HEK293T (cell line): ENCODE measurements at regions not wholly inside any gene's neighbourhood (a gene's known extent, or its start where the extent isn't known, plus 50 kb on each side); places are given as distances from the start of the nearest gene placed in this dataset.

Source experiments
- ARNT ChIP-seq: fragments of 450-650 bp; IDR thresholded peaks from 2 replicates; pipeline ENCODE4 v1.6.1; 2017; ENCODE audit warnings: mild to moderate bottlenecking
- CTBP1 ChIP-seq: fragments of 450-650 bp; IDR thresholded peaks from 2 replicates; pipeline ENCODE4 v1.6.1; 2016; ENCODE audit warnings: borderline replicate concordance
- ELF4 ChIP-seq: fragments of 450-650 bp; IDR thresholded peaks from 2 replicates; pipeline ENCODE4 v1.6.1; 2017; ENCODE audit warnings: antibody characterized with exemption
- FOXA1 ChIP-seq: fragments of 450-650 bp; IDR thresholded peaks from 2 replicates; pipeline ENCODE4 v1.6.1; 2016; ENCODE audit warnings: mild to moderate bottlenecking
- FOXK2 ChIP-seq: fragments of 450-650 bp; IDR thresholded peaks from 2 replicates; pipeline ENCODE4 v1.6.1; 2016; ENCODE audit warnings: mild to moderate bottlenecking
- FOXM1 ChIP-seq: fragments of 450-650 bp; IDR thresholded peaks from 2 replicates; pipeline ENCODE4 v1.6.1; 2017; ENCODE audit warnings: mild to moderate bottlenecking, borderline replicate concordance
- HDGF ChIP-seq: fragments of 450-650 bp; IDR thresholded peaks from 2 replicates; pipeline ENCODE4 v1.6.1; 2017; ENCODE audit warnings: antibody characterized with exemption, borderline replicate concordance
- L3MBTL2 ChIP-seq: fragments of 450-650 bp; conservative IDR thresholded peaks from 2 replicates; pipeline ENCODE4 v1.6.1; 2016; ENCODE audit warnings: mild to moderate bottlenecking
- NFRKB ChIP-seq: fragments of 450-650 bp; IDR thresholded peaks from 2 replicates; pipeline ENCODE4 v1.6.1; 2016; ENCODE audit warnings: mild to moderate bottlenecking, moderate library complexity
- SP1 ChIP-seq: fragments of 450-650 bp; IDR thresholded peaks from 2 replicates; pipeline ENCODE4 v1.6.1; 2017
- TARDBP ChIP-seq: fragments of 450-650 bp; IDR thresholded peaks from 2 replicates; pipeline ENCODE4 v1.6.1; 2016
- ZNF384 ChIP-seq: fragments of 450-650 bp; IDR thresholded peaks from 2 replicates; pipeline ENCODE4 v1.6.1; 2016
- TF ChIP-seq, protein P1 (sequence below): fragments of 450-650 bp; IDR thresholded peaks from 2 replicates; pipeline ENCODE4 v1.6.1; 2016

DNA sequence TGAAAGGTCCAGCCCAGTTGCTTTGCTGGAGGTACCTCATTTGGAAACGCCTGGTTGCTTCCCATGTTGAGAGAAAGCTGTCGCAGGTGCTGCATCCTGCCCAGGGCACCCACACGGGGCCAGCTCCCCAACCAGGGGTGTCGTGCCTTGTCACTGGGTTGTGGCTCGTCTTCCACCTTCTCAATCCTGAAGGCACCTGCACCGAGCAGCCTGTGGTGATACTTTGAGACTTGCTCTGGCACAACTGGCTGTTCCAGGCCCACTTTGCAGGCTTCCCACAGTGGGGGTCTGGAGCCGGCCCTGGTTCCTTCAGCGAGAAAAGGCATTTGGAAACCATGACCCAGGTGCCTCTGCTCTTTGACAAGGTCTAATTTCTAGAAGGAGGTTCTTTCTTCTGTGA, 197.3 kb upstream of the PPP2R2D start:
- TF ChIP-seq FOXA1 (no peak), CTBP1 (no peak), SP1 (no peak), ZNF384 (no peak), ARNT (no peak), FOXK2 (no peak), TARDBP (no peak), L3MBTL2 (no peak), FOXM1 (no peak), NFRKB (no peak), HDGF (no peak), ELF4 (no peak)
- TF ChIP-seq, protein P1, sequence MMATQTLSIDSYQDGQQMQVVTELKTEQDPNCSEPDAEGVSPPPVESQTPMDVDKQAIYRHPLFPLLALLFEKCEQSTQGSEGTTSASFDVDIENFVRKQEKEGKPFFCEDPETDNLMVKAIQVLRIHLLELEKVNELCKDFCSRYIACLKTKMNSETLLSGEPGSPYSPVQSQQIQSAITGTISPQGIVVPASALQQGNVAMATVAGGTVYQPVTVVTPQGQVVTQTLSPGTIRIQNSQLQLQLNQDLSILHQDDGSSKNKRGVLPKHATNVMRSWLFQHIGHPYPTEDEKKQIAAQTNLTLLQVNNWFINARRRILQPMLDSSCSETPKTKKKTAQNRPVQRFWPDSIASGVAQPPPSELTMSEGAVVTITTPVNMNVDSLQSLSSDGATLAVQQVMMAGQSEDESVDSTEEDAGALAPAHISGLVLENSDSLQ: no peak
